NCI-H146 treated with DMSO at 0.1 percent for 48 hours (cell line): ENCODE measurements at regions not wholly inside any gene's neighbourhood (a gene's known extent, or its start where the extent isn't known, plus 50 kb on each side); places are given as distances from the start of the nearest gene placed in this dataset.
"Not testable (repeated sequence)": the region's sequence is repeated elsewhere in the genome, so short reads cannot be mapped to it uniquely, and the experiment has no call there.

Experiments
- DNase-seq: peaks from one replicate; lab custom pipeline; 2025; ENCODE audit not compliant: unreplicated experiment; lab: John Stamatoyannopoulos, UW

DNA sequence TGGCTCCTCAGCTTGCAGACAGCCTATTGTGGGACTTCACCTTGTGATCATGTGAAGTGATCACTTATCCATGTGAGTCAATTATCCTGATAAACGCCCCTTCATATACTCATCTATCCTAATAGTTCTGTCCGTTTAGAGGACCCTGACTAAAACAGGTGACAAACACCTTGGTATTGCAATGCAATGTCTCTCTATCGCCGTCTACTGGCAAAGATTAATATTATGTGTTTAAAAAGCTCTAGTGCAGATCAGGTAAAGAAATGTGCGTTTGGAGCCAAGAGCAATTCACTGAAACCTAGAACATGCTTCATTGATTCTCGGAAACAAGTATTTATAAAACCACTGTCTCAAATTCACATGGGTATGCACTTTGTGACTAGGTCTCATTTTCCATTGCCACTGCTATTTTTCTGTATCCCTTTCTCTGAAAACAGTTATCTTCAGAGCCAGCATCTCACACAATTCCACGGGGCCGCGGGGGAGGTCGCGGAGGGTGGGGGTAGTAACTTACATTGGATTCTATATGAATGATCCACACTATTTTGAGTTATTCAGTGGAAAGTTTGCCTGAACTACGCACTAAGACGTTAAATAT, 554.6 kb upstream of the NCAM2 start:
- DNase-seq = no peak

DNA sequence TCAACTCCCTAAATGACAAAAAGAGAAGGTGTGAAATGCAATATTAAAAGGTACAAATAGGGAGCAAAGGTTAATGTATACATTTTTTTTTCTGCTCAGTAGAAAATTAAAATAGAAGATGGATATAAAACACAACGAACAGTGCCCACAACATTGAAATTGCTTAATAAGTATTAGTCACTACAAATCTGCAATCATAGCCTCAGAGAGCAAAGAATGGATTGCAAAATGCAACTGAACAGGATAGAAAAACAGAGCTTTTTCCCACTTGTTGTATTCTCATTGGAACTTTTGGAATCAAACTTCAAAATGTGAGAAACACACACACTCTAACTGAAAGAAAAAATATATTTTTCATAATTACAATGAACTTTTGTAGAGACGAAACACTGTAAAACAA, 552.2 kb upstream of the NCAM2 start:
- DNase-seq = no peak

DNA sequence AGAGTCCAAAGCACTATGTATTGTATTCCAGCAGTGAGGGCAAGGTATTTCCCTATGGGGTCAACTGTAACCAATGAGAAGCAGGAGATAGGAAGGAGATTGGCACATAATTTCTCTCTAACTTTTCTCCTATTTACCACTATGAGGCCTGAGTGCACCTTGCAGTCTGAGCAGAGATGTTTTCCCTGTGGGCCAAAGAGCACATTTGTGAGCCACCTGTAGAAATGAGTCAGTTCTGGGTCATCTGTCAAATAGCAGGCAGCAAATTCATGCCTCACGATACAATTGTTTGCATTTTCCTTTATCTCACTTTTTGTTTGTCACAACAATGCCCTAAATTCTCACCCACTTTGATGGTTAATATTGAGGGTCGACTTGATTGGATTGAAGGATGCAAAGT, 547.2 kb upstream of the NCAM2 start:
- DNase-seq = no peak

- DNase-seq = no peak
Measured at GRCh38 chr21:20452935-20453334, 545.3 kb upstream of the NCAM2 start.

- DNase-seq = no peak
Measured at GRCh38 chr21:20459838-20460237, 538.4 kb upstream of the NCAM2 start.

DNA sequence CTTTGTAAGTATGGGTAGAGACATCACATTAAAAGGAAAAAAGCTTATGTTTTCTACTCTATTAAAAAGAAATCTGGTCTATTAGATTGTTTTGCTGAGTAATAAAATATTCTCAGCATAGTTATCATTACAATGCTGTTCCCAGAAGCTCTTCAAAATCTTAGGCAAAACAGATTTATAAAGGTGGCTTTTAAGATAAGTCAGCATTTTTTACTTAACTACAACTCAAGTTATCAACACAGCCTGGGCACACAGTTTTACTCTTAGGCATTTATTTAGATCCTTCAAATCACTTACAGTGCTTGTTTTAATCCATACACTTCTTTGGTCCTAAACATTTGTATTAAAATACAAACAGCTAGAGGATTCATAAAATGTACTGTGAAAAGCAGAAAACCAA, 534.8 kb upstream of the NCAM2 start:
- no peak for DNase-seq

DNA sequence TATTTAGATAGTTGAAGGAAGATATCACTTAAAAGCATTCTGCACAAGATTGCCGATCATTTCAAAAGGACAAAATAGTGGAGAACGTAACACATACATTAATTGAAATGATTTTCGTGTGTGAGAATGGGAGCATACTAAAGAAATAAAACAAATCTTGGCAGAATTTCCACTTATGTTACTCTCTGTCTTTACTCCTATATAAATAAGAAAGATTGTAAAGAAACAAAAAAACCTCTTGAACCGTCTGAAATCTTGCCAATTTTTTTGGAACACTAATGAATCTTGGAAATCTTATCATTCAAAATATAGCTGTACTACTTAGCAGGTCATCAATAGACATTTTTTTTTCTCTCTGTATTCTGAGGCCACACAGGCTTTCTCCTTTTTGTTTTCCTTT, 528.8 kb upstream of the NCAM2 start:
- no peak for DNase-seq

- no peak for DNase-seq
Measured at GRCh38 chr21:20486303-20486702, 511.9 kb upstream of the NCAM2 start.

DNA sequence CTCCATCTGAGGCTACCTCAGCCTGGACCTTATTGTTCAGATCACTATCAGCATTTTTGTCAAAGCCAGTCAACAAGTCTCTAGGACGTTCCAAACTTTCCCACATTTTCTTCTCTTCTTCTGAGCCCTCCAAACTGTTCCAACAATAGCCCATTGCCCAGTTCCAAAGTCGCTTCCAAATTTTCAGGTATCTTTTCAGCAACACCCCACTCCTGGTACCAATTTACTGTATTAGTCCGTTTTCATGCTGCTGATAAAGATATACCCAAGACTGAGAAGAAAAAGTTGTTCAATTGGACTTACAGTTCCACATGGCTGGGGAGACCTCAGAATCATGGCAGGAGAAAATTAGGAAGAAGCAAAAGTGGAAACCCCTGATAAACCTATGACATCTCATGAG, 495.3 kb upstream of the NCAM2 start:
- not testable (repeated sequence) for DNase-seq

- DNase-seq = no peak
Measured at GRCh38 chr21:20507783-20508182, 490.4 kb upstream of the NCAM2 start.

DNA sequence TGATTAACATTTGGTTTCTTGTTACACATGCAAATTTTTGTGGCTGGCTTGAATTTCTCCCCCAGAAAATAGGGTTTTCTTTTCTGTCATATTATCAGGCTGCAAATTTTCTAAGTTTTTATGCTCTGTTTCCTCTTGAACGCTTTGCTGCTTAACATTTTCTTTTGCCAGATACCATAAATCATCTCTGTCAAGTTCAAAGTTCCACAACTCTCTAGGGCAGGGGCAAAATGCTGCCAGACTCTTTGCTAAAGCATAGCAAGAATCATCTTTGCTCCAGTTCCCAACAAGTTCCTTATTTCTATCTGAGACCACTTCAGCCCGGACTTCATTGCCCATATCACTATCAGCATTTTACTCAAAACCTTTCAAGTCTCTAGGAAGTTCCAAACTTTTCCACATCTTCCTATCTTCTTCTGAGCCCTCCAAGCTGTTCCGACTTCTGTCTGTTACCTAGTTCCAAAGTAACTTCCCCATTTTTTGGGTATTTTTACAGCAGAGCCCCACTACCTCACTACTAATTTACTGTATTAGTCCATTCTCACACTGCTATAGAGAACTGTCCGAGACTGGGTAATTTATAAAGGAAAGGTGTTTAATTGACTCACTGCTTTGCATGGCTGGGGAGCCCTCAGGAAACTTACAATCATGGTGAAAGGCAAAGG, 486.9 kb upstream of the NCAM2 start:
- DNase-seq = no peak

- no peak for DNase-seq
Measured at GRCh38 chr21:20515446-20515845, 482.8 kb upstream of the NCAM2 start.

DNA sequence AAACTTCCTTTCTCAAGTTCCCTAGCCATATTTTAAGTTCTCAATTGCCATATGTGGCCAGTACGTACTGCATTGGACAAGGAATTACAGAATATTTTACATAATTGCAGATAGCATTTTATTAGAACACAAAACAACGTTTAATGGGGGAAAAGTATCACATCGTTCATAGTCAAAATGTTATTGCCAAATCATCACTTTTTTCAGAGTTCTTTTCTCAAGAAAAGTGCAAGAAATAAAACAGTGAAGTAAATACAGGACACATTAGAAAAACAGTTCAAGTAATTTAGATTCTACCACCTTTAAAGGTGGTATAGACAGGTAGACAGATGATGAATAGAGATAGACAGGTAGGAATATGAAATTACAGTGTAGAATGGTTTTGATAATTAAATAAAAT, 479.1 kb upstream of the NCAM2 start:
- no peak for DNase-seq

GRCh38 chr21:20522611-20523010, 475.6 kb upstream of the NCAM2 start:
- DNase-seq = no peak

- no peak for DNase-seq
Measured at GRCh38 chr21:20523191-20523590, 475.0 kb upstream of the NCAM2 start.

DNA sequence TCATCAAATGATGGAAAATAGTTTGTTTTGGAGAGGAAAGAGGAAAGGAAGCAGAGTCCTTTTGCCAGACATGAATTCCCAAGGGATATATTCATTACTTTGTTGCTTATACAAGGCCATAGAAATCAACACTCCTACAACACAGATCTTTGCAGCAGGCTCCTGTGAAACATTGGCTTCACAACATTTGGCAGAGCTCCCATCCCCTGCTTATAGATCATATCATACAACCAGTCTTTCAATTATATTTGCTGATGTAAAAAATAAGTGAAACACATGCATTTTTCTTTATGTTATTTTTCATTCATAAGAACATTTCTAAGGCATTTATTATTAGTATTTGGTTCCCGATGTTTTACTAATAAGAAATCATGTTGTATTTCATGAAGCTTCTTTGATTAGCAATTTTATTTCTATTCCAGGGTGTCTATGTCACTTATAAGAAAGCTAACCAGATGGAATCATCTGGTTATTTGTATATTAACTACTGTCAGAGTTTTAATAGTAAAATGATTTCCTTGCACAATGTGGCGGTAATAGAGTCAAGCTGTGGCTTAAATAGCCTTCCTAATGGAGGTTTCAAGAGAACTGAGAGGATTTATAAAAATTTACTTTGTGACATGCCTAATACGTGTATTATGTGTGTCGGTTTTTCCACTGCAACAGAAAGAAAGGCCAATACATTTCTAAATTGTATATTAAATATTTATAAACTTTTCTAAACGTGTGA, 470.3 kb upstream of the NCAM2 start:
- DNase-seq = no peak

GRCh38 chr21:20537130-20537529, 461.1 kb upstream of the NCAM2 start:
- DNase-seq = no peak

GRCh38 chr21:20538039-20538658, 460.1 kb upstream of the NCAM2 start:
- DNase-seq = no peak

DNA sequence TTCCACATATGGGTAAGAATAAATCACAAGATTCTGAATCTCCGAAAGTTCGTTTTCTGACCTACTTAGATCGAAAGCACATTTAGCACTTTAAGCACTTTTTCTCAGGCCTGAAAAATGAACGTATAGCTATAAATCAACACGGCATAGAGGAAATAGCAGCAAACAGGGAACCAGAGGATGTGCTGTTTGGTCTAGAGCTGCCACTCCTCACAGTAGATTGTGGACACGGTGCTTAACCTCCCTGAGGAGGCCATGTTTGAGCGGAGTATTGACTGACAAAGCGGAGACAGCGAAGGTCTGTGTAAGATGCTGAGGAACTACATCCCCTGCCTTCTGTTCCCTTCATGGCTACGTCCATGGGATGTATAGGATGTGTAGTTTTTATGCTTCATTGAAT, 452.8 kb upstream of the NCAM2 start:
- DNase-seq = no peak

- no peak for DNase-seq
Measured at GRCh38 chr21:20551939-20552338, 446.3 kb upstream of the NCAM2 start.

DNA sequence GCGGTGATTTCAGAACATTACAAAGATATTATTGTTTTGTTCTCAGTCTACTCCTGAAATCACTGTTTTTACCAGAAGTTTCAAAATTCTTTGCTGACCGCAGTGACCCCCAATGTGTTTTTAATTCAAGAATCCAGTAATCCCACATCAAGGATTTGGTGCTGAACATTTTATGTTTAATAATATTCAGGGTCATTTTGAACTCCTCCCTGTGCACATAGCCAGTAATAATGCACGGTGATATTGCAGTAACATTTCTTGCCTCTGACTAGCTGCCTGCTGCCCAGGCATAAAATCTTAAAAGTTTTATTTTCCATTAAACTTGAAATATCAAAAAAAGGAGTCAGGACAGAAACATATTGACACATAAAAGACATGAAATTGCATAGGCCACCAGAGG, 443.4 kb upstream of the NCAM2 start:
- no peak for DNase-seq

DNA sequence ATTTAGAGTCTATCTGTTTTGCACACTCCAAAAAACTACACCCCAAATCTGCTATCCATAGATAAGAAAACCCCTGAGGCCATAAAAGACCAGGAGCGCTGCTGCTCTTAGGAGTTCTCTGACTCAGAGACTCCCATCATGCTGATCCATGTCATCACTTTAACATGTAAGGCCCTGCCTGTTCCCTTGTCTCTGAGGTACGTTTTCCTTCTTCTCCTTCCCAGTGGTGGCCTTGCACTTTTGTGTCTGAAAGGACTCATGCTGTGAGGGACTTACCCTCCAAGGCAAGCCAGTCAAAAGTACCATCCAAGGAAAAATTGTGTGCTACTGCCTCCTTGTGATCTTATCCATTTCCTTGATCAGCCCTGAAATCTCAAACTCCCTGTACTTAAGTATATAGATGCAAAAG, 427.4 kb upstream of the NCAM2 start:
- DNase-seq = peak; percentile 1
